Daoy (cell line): ENCODE measurements at regions not wholly inside any gene's neighbourhood (a gene's known extent, or its start where the extent isn't known, plus 50 kb on each side); places are given as distances from the start of the nearest gene placed in this dataset.
"Not testable (repeated sequence)": the region's sequence is repeated elsewhere in the genome, so short reads cannot be mapped to it uniquely, and the experiment has no call there.

Experiments
- DNase-seq: peaks from one replicate; pipeline ENCODE4 v3.0.0-alpha.2; 2015; ENCODE audit warnings: low read depth

GRCh38 chr4:12933760-12934221 lies 550.3 kb downstream of the RAB28 start:
- no peak for DNase-seq

GRCh38 chr4:12932203-12932788 lies 551.8 kb downstream of the RAB28 start:
- no peak for DNase-seq

GRCh38 chr4:12929784-12930183 lies 554.4 kb downstream of the RAB28 start:
- DNase-seq = no peak

GRCh38 chr4:12928751-12929150 lies 555.4 kb downstream of the RAB28 start:
- DNase-seq = no peak

- DNase-seq = no peak
These were observed 557.7 kb downstream of the RAB28 start for GRCh38 chr4:12926189-12927066.

- DNase-seq = no peak
These were observed 559.3 kb downstream of the RAB28 start for GRCh38 chr4:12924728-12925320.

- no peak for DNase-seq
These were observed 559.9 kb downstream of the RAB28 start for GRCh38 chr4:12924253-12924652.

GRCh38 chr4:12912896-12913418 lies 571.2 kb downstream of the RAB28 start:
- DNase-seq = no peak

GRCh38 chr4:12911750-12912358 lies 572.3 kb downstream of the RAB28 start:
- no peak for DNase-seq

- DNase-seq = not testable (repeated sequence)
These were observed 580.5 kb downstream of the RAB28 start for GRCh38 chr4:12903640-12904039.

GRCh38 chr4:12902735-12903134 lies 581.4 kb downstream of the RAB28 start:
- no peak for DNase-seq

GRCh38 chr4:12897954-12898353 lies 586.2 kb downstream of the RAB28 start:
- DNase-seq = no peak

- no peak for DNase-seq
These were observed 590.1 kb downstream of the RAB28 start for GRCh38 chr4:12894062-12894461.

- DNase-seq = no peak
These were observed 595.1 kb downstream of the RAB28 start for GRCh38 chr4:12889054-12889453.

- DNase-seq = no peak
These were observed 599.0 kb downstream of the RAB28 start for GRCh38 chr4:12884846-12885796.

GRCh38 chr4:12881945-12882584 lies 602.1 kb downstream of the RAB28 start:
- no peak for DNase-seq

- DNase-seq = no peak
These were observed 603.3 kb downstream of the RAB28 start for GRCh38 chr4:12880844-12881243.

- DNase-seq = no peak
These were observed 604.6 kb downstream of the RAB28 start for GRCh38 chr4:12879496-12879895.

GRCh38 chr4:12875640-12876243 lies 608.4 kb downstream of the RAB28 start:
- DNase-seq = no peak

GRCh38 chr4:12873351-12873750 lies 610.8 kb downstream of the RAB28 start:
- no peak for DNase-seq
